ENCODE measurements at regions not wholly inside any gene's neighbourhood (a gene's known extent, or its start where the extent isn't known, plus 50 kb on each side); places are given as distances from the start of the nearest gene placed in this dataset.

- TF ChIP-seq, protein P1, sequence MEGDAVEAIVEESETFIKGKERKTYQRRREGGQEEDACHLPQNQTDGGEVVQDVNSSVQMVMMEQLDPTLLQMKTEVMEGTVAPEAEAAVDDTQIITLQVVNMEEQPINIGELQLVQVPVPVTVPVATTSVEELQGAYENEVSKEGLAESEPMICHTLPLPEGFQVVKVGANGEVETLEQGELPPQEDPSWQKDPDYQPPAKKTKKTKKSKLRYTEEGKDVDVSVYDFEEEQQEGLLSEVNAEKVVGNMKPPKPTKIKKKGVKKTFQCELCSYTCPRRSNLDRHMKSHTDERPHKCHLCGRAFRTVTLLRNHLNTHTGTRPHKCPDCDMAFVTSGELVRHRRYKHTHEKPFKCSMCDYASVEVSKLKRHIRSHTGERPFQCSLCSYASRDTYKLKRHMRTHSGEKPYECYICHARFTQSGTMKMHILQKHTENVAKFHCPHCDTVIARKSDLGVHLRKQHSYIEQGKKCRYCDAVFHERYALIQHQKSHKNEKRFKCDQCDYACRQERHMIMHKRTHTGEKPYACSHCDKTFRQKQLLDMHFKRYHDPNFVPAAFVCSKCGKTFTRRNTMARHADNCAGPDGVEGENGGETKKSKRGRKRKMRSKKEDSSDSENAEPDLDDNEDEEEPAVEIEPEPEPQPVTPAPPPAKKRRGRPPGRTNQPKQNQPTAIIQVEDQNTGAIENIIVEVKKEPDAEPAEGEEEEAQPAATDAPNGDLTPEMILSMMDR (IDR thresholded peaks at IDR 0.05 in 4 of 5, conservative IDR thresholded peaks at IDR 0.05 in 1 of 5): no peak
- no peak for TF ChIP-seq POLR2A (IDR thresholded peaks at IDR 0.05)
Measured at GRCh38 chr1:30315185-30315960, 408.0 kb downstream of the MATN1 start.

All from gastrocnemius medialis (tissue), 4 donors.